Nephron (organoid): ENCODE measurements at regions not wholly inside any gene's neighbourhood (a gene's known extent, or its start where the extent isn't known, plus 50 kb on each side); places are given as distances from the start of the nearest gene placed in this dataset.

Source experiments
- H3K27ac Mint-ChIP-seq, 3 experiments: 2 replicates each; pipeline ENCODE4 v1.8.0; 2020; ENCODE audit warnings: mixed read lengths in 3 of 3, mild to moderate bottlenecking in 2 of 3, moderate library complexity in 1 of 3
- H3K27me3 Mint-ChIP-seq: 2 replicates; pipeline ENCODE4 v1.8.0; 2021; ENCODE audit warnings: low read depth, mild to moderate bottlenecking, moderate library complexity, mixed read lengths
- H3K36me3 Mint-ChIP-seq: 2 replicates; pipeline ENCODE4 v1.8.0; 2020; ENCODE audit warnings: low read depth, mixed read lengths
- H3K4me1 Mint-ChIP-seq: 2 replicates; pipeline ENCODE4 v1.8.0; 2020; ENCODE audit warnings: mixed read lengths
- H3K4me3 Mint-ChIP-seq, 3 experiments: 2 replicates each; pipeline ENCODE4 v1.8.0; 2020; ENCODE audit warnings: mild to moderate bottlenecking in 3 of 3, mixed read lengths in 3 of 3, moderate library complexity in 2 of 3
- H3K9me3 Mint-ChIP-seq: 2 replicates; pipeline ENCODE4 v1.8.0; 2020; ENCODE audit warnings: mixed read lengths
- TF ChIP-seq, protein P1 (sequence below), 3 experiments: fragments of 200-600 bp; sonication (generic); IDR thresholded peaks; one replicate each; pipeline ENCODE4 v1.5.0; 2021; ENCODE audit warnings: antibody characterized with exemption in 3 of 3; ENCODE audit not compliant: unreplicated experiment in 3 of 3

DNA sequence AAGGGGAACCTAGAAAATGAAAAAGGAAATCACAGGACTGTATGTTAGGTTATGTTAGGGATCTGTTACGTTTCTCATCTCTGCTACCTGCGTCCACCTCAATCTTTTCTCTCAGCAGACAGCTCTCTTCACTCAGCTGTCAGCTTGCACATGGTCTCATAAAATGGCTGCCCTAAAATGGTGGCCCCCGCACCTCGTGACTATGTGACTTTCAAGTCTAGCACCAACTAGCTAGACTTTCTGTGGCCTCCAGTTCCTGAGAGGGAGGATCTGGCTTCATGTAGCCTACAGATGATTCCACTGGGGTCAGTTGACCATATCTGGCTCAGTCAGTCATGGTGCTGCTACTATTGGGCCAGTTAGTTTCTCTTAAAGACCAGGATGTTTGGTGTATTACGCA is 147.2 kb upstream of the SLC1A4 start:
- TF ChIP-seq, protein P1, sequence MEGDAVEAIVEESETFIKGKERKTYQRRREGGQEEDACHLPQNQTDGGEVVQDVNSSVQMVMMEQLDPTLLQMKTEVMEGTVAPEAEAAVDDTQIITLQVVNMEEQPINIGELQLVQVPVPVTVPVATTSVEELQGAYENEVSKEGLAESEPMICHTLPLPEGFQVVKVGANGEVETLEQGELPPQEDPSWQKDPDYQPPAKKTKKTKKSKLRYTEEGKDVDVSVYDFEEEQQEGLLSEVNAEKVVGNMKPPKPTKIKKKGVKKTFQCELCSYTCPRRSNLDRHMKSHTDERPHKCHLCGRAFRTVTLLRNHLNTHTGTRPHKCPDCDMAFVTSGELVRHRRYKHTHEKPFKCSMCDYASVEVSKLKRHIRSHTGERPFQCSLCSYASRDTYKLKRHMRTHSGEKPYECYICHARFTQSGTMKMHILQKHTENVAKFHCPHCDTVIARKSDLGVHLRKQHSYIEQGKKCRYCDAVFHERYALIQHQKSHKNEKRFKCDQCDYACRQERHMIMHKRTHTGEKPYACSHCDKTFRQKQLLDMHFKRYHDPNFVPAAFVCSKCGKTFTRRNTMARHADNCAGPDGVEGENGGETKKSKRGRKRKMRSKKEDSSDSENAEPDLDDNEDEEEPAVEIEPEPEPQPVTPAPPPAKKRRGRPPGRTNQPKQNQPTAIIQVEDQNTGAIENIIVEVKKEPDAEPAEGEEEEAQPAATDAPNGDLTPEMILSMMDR (IDR thresholded peaks at IDR 0.05; ENCODE audit: unreplicated experiment in 3 of 3) = no peak
- H3K27me3 Mint-ChIP-seq = peaks cover 4% of the 10 kb centered on the region
- H3K36me3 Mint-ChIP-seq = no peaks in the 10 kb centered on the region
- no peak overlapping the region for H3K4me3 Mint-ChIP-seq
- H3K27ac Mint-ChIP-seq = no peak overlapping the region
- peaks cover 22% of the 10 kb centered on the region for H3K4me1 Mint-ChIP-seq
- H3K9me3 Mint-ChIP-seq = no peaks in the 10 kb centered on the region

DNA sequence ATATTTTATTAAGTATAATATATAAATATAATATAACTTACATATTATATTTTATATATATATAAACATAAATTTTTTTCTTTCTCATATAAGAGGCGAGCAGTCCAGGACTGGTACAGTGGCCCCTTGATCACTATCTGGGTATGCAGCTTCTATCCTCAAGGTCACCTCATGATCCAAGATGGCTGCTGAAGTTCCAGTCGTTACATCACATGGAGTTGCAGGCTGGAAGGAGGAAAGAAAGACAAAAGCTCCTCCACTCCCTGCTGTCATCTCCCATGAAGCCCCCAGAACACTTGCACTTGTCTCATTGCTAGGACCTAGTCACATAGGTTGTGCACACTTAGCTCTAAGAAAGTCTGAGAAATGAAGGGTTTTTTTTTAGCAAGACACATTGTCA is 145.1 kb upstream of the SLC1A4 start:
- Mint-ChIP-seq H3K4me3 (no peak overlapping the region), H3K36me3 (no peaks in the 10 kb centered on the region), H3K4me1 (peaks cover 18% of the 10 kb centered on the region), H3K9me3 (no peaks in the 10 kb centered on the region), H3K27me3 (no peaks in the 10 kb centered on the region), H3K27ac (no peak overlapping the region)
- TF ChIP-seq, protein P1 (IDR thresholded peaks at IDR 0.05; ENCODE audit: unreplicated experiment in 3 of 3) = no peak

DNA sequence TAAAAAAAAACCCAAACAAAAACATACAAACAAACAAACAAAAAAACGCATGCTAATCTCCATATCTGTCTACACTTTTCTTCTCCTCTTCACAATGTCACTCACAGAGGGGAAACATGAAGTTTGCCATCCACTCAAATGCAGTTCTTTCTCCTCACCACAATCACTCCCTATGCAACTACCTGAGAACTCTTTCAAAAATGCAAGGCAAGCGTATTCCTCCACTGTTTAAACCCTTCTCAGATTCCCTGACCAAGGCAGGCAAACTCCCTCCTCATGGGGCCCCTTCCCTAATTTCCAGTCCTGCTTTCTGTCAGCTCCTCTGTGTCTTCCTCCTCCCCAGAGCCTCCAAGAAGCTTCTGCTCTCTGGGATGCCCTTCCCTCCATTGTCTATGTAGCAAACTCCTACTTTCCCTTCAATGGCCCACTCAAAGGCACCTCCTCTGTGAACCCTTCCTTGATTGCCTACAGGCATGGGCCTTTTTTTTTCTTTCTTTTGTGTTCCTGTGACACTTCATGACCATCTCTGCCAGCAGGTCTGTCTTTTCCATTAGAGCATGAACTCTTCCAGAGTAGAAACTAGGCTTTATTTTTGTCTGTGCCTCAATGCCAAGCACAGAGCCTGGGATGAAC is 143.8 kb upstream of the SLC1A4 start:
- H3K27ac Mint-ChIP-seq = no peak overlapping the region
- H3K4me1 Mint-ChIP-seq = peaks cover 11% of the 10 kb centered on the region
- no peaks in the 10 kb centered on the region for H3K9me3 Mint-ChIP-seq
- no peaks in the 10 kb centered on the region for H3K27me3 Mint-ChIP-seq
- H3K4me3 Mint-ChIP-seq = no peak overlapping the region
- TF ChIP-seq, protein P1 (IDR thresholded peaks at IDR 0.05; ENCODE audit: unreplicated experiment in 3 of 3) = no peak
- H3K36me3 Mint-ChIP-seq = no peaks in the 10 kb centered on the region

DNA sequence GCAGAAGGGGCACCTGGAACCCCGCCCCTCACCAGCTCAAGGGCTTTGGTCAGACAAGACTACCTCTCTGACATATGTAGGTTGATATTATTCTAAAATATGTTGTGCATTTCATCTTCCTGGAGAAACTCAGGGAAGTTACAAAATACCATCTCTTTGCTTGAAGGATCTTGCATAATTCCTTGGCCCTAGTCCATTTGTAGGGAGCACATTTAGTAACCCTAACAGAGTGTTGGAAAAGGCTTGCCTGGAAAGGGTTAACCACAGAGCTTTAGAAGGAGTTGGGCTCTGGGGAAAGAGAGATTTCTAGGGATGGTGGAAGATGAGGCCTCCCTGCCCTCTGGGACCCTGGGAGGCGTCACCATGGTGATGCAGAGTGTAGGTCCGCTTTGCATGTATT is 143.0 kb upstream of the SLC1A4 start:
- H3K4me1 Mint-ChIP-seq = peaks cover 7% of the 10 kb centered on the region
- H3K4me3 Mint-ChIP-seq = no peak overlapping the region
- peak overlapping the region in 1 of 3 experiments; percentile 79 for H3K27ac Mint-ChIP-seq
- H3K27me3 Mint-ChIP-seq = no peaks in the 10 kb centered on the region
- no peaks in the 10 kb centered on the region for H3K36me3 Mint-ChIP-seq
- TF ChIP-seq, protein P1 (IDR thresholded peaks at IDR 0.05; ENCODE audit: unreplicated experiment in 3 of 3) = no peak
- H3K9me3 Mint-ChIP-seq = no peaks in the 10 kb centered on the region

DNA sequence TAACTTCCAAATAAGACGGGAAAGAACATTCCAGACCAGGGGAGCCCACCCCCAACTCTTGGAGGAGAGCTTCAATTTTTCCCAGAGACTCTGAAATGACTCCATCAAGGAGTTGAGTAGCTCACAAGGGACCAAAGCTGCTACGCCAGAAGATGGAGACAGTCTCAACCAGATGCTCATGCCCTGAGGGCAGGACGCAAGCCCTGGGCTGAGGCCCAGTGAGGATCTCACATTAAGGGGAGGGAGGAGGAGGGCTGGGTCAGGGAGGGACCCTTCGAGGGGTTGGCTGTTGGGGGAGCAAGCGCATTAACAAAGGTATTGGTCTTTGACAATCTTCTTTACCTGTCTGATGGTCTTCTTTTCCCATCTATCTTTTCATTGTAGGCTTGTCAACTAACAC is 141.3 kb upstream of the SLC1A4 start:
- H3K9me3 Mint-ChIP-seq = no peaks in the 10 kb centered on the region
- H3K4me3 Mint-ChIP-seq = no peak overlapping the region
- H3K36me3 Mint-ChIP-seq = no peaks in the 10 kb centered on the region
- H3K4me1 Mint-ChIP-seq = peaks cover 8% of the 10 kb centered on the region
- TF ChIP-seq, protein P1 (IDR thresholded peaks at IDR 0.05; ENCODE audit: unreplicated experiment in 3 of 3) = no peak
- H3K27ac Mint-ChIP-seq = no peak overlapping the region
- peaks cover 3% of the 10 kb centered on the region for H3K27me3 Mint-ChIP-seq

DNA sequence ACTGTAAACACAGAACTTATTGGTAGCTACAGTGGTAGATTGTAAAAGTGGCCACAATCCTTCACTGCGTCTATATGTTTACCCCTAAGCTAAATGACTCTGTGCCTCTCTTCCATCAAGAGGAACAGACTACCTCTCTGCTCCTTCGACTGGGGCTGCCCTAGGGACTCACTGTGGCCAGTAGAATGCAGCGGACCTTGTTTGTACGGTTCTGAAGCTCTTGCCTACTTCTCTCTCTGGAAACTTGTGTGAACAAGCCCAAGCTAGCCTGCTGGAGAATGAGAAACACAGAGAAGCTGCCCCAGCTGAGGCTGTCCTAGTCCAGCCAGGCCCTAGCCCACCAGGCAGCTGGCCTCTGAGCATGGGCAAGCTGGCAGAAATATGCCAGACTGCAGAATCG is 140.8 kb upstream of the SLC1A4 start:
- TF ChIP-seq, protein P1 (IDR thresholded peaks at IDR 0.05; ENCODE audit: unreplicated experiment in 3 of 3) = no peak
- Mint-ChIP-seq H3K27ac (no peak overlapping the region), H3K4me3 (no peak overlapping the region), H3K4me1 (peaks cover 12% of the 10 kb centered on the region), H3K36me3 (no peaks in the 10 kb centered on the region), H3K27me3 (peaks cover 3% of the 10 kb centered on the region), H3K9me3 (no peaks in the 10 kb centered on the region)
